ENCODE measurements at regions not wholly inside any gene's neighbourhood (a gene's known extent, or its start where the extent isn't known, plus 50 kb on each side); places are given as distances from the start of the nearest gene placed in this dataset.

DNA sequence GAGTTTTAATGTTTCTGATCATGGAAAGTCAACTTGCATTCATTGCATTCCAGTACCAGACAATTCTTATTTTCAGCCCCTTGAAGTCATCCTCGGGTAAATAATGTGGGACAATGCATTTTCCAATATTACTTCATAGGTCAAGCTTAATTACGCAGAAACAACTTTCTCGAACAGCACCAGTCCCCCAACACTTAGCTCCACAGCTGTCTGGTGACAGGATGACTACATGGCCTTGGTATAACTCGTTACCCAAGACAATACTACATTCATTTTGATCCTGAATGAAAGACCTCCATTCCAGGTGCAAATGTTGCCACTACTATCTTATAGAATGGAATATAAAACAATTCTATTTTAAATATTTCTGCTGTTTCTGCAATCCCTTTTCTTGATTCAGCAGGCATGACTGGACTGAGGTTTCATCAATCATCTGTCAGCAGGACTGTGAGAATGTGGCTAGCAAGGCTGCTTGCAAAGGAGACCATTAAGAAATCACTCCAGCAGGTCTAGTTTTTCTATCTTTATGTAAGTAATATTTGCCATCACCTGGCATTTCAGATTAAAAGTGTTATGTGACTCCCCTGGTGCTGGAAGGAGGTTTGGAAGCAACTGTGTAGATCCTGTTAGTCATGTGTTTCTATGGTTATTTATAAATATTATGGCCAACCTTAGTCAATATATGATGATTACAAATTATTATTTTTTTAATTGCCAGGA is 147.9 kb downstream of the HAO1 start:
- TF ChIP-seq ARNT (IDR thresholded peaks at IDR 0.05) (no peak), HDGF (IDR thresholded peaks at IDR 0.05; ENCODE audit: borderline replicate concordance) (no peak), FOXM1 (IDR thresholded peaks at IDR 0.05; ENCODE audit: borderline replicate concordance) (no peak), SP1 (IDR thresholded peaks at IDR 0.05) (no peak), SUZ12 (IDR thresholded peaks at IDR 0.05) (no peak), L3MBTL2 (conservative IDR thresholded peaks at IDR 0.05) (no peak), FOXK2 (IDR thresholded peaks at IDR 0.05) (no peak), TARDBP (IDR thresholded peaks at IDR 0.05) (no peak)
- TF ChIP-seq, protein P1, sequence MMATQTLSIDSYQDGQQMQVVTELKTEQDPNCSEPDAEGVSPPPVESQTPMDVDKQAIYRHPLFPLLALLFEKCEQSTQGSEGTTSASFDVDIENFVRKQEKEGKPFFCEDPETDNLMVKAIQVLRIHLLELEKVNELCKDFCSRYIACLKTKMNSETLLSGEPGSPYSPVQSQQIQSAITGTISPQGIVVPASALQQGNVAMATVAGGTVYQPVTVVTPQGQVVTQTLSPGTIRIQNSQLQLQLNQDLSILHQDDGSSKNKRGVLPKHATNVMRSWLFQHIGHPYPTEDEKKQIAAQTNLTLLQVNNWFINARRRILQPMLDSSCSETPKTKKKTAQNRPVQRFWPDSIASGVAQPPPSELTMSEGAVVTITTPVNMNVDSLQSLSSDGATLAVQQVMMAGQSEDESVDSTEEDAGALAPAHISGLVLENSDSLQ (IDR thresholded peaks at IDR 0.05), result no peak
